HL-60/S4 (cell line): ENCODE measurements at regions not wholly inside any gene's neighbourhood (a gene's known extent, or its start where the extent isn't known, plus 50 kb on each side); places are given as distances from the start of the nearest gene placed in this dataset.
"Not testable (repeated sequence)": the region's sequence is repeated elsewhere in the genome, so short reads cannot be mapped to it uniquely, and the experiment has no call there.

Source experiments
- in situ Hi-C: fragments of 300-500 bp; cut with MboI; formaldehyde crosslinking; loops from 2 replicates; pipeline ENCODE4 v1.14.3; 2022; ENCODE audit warnings: low sequenced_read_pairs

- in situ Hi-C loops = no loop called here
Measured at GRCh38 chr16:86220561-86220960, 289.8 kb upstream of the FOXF1 start.

DNA sequence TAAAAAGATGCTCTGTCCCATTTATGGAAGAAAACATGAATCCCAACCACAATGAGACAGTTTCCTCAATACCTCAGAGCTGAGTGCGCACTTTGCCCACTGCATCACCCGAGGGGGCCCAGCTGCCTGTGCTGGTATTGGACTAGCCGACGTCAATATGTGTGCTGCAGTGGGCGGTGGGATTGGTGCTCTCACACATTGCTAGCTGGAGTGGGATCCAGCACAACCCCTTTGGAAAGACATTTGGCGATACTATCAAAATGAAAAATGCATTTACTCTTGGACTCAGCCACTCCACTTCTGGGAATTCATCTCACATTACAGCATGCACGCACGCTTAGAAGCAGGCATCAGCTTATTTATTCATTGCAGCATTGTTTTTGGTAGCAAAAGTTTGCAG is 289.2 kb upstream of the FOXF1 start:
- in situ Hi-C loops = no loop called here

GRCh38 chr16:86222547-86222946 is 287.8 kb upstream of the FOXF1 start:
- in situ Hi-C loops = no loop called here

DNA sequence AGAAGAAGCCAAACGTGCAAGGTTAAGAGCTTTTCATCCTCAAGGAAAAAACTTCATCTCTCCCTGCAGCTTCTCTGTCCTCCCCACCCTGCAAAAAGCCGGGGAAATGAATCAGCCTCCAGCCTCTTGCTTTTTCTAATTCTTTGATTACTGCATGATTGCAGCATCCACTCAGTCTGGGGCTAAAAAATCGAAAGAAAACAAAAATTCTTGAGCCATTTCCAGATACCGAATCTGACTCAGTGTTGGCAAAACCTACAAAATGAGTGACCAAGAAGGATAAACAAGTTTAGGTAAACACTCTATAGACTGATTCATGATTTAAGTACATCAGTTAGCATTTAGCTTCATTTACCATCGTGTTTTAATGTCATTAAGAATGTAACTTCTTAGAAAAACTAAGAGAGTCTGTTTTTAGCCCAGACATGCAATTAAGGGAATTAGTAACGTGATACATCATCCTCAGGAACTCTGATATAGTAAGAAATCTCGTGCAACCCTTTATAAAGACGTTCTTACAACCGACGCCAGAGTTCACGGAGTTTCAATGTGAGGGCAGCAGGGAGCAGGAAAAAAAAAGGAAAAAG is 287.3 kb upstream of the FOXF1 start:
- in situ Hi-C loops = no loop called here

- in situ Hi-C loops = no loop called here
Measured at GRCh38 chr16:86224126-86224525, 286.2 kb upstream of the FOXF1 start.

DNA sequence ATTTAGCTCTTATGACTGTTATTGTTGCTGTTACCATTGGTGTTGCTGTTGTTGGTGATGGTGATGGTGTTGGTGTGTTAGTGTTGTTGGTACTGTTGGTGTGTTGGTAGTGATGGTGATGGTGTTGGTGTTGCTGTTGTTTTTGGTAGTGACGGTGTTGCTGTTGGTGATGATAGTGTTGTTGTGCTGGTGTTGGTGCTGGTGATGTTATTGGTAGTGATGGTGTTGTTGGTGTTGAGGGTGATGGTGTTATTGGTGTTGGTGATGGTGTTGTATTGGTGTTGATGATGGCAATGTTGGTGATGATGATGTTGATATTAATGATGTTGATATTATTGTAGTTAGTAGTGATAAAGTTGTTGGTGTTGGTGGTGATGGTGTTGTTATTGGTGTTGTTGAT is 285.7 kb upstream of the FOXF1 start:
- in situ Hi-C loops = no loop called here

GRCh38 chr16:86225905-86226371 is 284.4 kb upstream of the FOXF1 start:
- in situ Hi-C loops = no loop called here

- in situ Hi-C loops = no loop called here
Measured at GRCh38 chr16:86227041-86227440, 283.3 kb upstream of the FOXF1 start.

- in situ Hi-C loops = no loop called here
Measured at GRCh38 chr16:86227801-86228200, 282.5 kb upstream of the FOXF1 start.

GRCh38 chr16:86228713-86229112 is 281.6 kb upstream of the FOXF1 start:
- in situ Hi-C loops = no loop called here

DNA sequence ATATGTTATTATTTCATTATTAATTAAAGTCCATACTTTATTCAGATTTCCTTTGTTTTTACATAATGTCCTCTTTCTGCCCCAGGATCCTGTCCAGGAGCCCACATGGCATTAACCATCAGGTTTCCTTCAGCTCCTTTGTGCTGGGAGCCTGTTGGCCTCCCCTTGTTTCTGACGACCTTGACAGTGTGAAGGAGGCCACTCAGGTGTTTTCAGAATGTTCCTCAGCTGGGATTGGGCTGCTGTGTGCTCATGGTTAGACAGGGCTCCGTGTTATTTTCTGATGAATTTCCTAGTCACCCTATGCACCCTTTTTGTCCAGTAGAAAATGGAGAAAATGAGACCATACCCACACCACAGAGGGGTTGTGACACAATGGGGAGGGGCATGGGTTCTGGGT is 281.0 kb upstream of the FOXF1 start:
- in situ Hi-C loops = no loop called here

GRCh38 chr16:86229866-86230656 is 280.3 kb upstream of the FOXF1 start:
- in situ Hi-C loops = no loop called here

DNA sequence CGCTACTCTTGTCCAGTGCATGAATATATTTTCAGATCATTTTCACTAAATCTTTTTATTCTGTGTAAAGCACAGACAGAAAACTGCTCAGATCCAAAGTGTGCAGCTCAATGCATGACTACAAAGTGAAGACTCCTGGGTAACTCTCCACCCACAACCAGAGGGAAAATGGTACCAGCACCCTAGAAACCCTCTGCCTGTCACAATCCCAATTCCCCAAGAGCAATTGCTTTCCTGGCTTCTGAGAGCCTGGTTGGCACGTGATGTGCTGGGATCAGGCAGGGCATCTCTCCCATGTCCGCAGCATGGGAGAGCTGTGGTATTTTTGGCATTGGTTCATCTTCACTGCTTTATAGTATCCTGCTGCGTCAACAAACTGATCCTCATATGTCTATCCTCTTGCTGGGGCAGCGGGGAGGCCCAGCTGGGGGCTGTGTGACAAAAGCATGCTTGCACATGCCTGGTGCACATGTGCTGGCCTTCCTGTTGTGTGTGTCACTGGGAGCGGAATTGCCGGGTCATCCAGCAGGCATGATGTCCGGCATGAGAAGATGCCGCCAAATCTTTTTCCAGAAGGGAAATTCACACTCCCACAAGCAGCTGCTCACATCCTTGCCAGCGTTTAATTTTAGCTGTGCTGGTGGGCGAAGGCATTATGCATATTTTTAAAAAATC is 278.9 kb upstream of the FOXF1 start:
- in situ Hi-C loops = no loop called here

- in situ Hi-C loops = no loop called here
Measured at GRCh38 chr16:86231996-86232350, 278.4 kb upstream of the FOXF1 start.

- in situ Hi-C loops = no loop called here
Measured at GRCh38 chr16:86232496-86232895, 277.8 kb upstream of the FOXF1 start.

- in situ Hi-C loops = not testable (repeated sequence)
Measured at GRCh38 chr16:86233506-86233905, 276.8 kb upstream of the FOXF1 start.

GRCh38 chr16:86239381-86239780 is 270.9 kb upstream of the FOXF1 start:
- in situ Hi-C loops = no loop called here

- in situ Hi-C loops = no loop called here
Measured at GRCh38 chr16:86240716-86241363, 269.5 kb upstream of the FOXF1 start.

DNA sequence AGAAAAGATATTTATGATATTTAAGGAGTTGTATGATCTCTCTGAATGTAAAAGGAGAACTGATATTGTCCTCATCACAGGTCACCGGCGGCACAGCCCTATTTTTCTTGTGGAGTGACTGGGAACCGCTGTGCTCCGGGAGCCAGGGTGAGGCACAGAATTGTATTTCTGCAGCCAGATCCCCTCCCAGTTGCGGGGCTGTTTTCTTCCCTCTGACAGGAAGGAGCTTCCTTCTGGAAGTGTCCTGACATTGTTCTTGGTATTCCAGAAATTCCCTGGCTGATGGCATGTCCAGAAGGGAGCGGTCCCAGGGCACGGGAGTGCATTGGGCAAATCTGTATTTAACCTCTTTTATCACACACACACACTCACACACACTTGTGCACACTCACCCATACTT is 268.6 kb upstream of the FOXF1 start:
- in situ Hi-C loops = no loop called here

- in situ Hi-C loops = no loop called here
Measured at GRCh38 chr16:86242244-86243122, 267.8 kb upstream of the FOXF1 start.

DNA sequence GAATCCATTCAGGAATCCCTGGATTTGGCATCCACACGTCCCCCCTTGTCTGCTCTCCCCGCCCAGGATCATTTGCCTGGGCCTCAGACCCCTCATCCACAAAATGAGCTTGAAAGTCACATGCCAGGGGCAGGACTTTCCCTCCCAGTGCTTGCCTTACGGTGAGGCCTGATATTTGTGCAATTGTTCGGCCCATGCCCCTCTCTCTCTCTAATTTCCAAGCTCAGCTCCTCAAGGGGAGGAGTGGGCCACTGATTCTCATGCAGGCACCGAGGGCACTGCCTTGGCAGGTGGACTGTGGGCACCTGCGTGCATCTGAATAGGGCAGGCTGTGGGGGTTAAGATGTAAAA is 267.2 kb upstream of the FOXF1 start:
- in situ Hi-C loops = no loop called here
